HG02610 (cell line): ENCODE measurements at regions not wholly inside any gene's neighbourhood (a gene's known extent, or its start where the extent isn't known, plus 50 kb on each side); places are given as distances from the start of the nearest gene placed in this dataset.
"Not testable (repeated sequence)": the region's sequence is repeated elsewhere in the genome, so short reads cannot be mapped to it uniquely, and the experiment has no call there.

Experiments used
- ATAC-seq: cut with Tn5 transposase; IDR thresholded peaks from one replicate; pipeline ENCODE4 v1.9.1; 2021; ENCODE audit warnings: mild to moderate bottlenecking, moderate library complexity; ENCODE audit not compliant: unreplicated experiment

DNA sequence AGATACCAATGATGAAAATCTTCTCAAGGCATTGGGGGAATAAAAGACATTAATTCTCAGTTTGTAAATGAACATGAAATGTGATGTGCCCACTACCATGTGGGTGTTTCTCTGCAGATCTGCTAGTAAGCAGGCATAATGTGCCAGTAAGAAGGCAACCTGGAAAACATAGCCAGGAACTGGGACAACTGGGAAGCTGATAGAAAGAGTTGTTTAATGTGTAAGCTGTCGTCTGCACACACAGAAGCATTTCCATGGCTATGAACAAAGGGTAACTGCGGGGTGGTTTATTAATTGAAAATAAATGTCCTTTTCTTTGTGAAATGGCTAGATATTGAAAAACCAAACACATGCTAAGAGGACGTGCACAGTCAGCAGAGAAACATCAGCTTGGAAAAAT is 52.0 kb downstream of the ZC3H11B start:
- ATAC-seq: no peak

DNA sequence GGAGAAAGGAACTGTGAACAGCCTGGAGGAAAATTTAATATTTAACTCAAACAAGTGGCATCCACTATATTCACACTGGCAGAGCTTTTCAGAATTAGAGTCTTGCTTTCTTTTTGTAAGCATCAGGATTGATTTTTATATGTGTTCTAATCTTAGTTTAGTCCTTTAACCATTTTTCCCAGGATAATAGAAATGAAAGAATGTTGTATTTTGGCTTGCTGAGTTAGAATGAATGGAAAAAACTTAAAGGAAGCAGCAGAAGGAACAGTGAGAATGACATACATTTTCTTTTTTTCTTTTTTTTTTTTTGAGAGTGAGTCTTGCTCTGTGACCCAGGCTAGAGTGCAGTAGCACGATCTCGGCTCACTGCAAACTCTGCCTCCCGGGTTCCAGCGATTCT is 53.0 kb downstream of the ZC3H11B start:
- ATAC-seq: no peak

DNA sequence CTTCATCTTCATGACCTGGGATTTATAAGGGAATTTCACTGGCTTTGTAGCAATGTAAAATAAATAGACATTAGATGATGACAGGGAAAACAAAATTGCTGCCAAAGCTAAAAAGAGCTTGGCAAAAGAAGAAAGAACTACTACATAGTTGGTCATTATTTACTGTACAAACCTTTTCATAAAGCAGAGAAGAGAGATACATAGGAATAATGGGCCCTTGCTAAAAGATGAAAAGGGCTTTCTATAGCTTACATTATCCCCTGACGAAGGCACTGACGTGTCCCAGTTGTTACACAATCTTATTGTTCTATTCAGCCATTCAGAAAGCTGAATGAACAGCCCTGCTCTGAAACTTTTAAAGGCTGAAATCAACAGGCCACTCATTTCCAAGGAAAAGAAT is 57.1 kb downstream of the ZC3H11B start:
- no peak for ATAC-seq

DNA sequence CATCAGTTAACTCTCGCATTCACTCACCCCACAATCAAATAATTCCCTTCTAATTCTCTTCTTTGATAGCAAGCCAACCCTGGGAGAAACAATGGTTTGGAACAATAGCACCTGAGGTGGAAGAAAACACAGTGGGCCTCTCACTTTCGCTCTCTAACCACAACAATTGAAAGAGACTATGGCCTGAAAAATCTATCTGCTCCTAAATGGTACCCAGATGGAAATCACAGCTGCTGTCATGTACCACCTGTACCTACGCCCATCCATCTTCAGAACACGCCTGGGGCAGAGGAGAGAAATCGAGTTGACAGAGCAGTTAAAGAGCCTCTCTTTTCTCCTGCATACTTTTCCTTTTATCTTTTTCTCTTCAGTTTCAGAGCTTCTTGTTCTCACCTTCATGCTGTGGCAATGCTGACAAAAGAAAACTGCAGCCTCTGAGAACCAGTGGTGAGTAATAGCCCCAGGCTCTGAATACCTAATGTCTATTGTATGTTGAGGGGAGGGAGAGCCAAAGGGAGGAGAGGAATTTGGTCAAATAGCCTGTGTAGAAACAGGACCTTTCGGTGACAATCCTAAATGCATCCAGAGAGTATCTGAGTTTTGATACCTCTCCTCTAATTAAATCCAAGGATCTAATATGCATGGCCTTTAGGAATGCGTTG is 57.7 kb downstream of the ZC3H11B start:
- ATAC-seq: no peak

DNA sequence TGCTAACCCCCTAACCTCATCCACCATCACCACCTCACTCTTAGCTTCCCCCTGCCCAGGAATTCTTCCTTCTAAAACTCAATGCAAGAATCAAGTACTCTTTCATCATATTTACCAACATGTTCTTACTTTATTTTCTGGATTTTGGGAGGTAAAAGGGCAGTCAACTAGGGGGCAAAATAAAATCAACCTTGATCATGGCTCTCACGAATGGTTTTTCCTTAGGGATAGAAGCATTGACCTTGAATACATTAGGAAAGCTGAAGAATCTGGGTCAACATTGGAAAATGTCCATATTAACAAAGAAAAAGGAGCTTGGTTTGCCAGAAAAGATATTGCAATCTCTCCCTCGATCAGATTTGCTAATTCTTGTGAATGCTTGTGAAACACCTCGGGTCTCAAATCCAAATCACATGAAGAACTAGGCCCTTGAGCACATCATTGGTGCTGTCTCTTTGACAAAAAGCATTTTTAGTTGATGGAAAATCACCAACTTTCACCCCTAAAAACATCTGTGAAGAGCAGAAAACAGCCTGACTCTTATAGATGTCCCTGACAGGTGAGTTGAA is 58.9 kb downstream of the ZC3H11B start:
- ATAC-seq: no peak

DNA sequence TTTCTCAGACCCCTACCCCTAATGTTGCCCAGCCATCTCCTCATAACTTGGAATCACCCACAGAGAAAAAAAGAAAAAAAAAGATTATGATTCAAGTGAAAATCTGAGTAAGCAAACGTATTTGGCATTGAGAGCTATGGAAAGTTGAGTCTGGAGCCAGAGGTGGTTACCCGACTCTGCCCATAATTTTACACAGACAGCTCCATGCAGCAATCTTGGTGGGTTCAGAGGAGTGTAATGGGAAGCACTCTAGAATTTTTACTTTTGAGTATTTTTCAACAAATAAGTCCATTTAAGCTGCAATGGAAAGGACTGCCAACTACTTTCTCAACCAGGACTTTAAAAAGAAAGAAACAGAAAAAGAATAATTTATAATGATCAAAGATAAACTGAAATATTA is 62.7 kb downstream of the ZC3H11B start:
- no peak for ATAC-seq

DNA sequence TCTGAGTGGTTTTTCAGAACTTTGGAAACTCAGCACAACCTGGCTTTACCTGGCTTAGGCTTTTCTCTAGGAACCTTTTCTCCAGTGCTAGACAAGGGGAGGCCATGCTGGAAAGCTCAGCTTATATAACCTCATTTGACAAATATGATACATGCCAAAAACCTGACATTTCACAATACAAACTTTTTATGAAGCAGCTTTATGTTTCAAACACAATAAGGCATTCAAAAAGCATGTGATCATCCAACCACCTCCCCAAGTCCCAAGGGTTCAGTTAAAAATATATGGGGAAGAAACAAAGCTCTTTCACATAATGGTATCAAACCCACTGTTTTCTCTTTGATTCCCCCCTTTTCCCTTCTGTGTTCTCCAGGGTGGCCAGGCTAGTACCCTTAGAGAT is 63.7 kb downstream of the ZC3H11B start:
- ATAC-seq: no peak

DNA sequence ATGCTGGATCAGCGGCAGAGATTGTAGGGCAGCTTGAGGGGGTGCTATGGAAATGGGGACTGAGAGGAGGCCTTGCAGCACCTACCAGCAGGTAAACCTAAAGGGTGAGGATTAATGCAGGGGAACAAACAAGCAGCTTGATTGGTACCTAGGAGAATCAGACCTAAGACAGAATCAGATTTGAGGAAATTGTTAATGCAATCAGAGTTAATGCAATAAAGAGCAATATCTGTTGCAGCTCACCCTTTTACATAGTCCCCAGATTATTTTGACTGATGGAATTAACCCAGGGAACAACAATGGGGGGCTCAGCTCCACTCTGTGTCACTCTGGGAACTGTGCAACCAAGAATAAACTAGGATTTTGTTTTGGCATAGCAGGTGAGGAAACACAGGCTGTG is 64.5 kb downstream of the ZC3H11B start:
- ATAC-seq: no peak

DNA sequence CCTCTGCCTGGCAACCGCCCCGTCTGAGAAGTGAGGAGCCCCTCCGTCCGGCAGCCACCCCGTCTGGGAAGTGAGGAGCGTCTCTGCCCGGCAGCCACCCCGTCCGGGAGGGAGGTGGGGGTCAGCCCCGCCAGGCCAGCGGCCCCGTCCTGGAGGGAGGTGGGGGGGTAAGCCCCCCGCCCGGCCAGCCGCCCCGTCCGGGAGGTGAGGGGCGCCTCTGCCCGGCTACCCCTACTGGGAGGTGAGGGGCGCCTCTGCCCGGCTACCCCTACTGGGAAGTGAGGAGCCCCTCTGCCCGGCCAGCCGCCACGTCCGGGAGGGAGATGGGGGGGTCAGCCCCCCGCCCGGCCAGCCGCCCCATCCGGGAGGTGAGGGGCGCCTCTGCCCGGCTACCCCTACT is 67.1 kb downstream of the ZC3H11B start:
- ATAC-seq: not testable (repeated sequence)

DNA sequence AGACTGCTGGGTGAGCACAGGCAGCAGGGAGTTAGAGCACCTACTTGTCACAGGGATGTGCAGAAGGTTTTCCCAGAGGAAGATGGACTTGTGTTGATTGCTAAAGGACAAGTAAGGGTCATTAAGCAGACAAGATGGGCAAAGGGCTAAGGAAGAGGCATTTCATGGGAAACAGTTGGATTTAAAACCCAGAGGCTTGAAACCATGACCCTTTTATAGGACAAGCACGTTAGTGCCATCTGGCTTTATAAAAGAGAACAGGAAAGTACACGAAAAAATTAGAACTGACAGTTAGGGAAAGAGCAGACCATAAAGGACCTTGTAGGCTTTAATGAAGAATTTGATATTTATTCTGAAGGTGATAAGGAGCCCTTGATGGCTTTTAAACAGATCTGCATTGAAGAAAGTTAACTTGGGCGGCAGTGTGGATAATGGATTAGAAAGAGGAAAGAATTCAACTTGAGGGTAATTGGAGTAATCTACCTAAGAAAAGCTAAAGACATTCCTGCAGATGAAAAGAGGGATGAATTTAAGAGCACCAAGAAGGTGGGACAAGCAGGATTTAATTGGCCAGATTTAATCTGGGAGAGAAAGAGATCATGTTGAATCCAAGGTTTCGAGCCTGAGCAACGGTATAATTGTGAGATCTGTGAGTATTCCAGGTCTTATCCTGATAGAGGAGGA is 68.6 kb downstream of the ZC3H11B start:
- ATAC-seq: no peak

DNA sequence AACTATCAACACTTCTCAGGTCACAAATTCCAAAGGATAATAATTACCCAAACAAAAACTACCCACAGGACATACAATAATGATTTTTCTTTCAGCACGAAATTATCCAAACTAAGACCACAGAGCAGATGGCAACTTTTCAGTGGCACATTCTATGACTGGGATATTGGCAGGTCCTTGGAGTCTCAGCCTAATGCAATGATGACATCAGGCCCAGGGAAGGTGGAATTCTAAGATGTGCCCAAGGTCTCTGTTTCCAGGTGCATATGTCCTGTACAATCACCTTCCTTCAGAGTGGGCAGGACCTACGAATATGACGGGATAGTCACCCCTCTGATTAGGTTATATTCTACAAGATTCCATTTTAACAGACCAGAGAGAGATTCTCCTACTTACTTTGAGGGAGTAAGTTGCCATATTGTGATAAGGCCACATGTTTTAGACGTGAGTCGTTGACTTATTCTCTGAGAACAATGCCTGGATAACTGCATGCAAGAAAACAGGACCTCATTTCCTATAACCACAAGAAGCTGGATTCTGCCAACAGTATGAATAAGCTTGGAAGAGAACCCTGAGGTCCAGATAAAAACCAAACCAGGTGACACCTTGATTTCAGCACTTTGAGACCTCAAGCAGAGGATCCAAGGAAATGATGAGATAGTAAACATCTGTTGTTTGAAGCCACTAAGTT is 69.9 kb downstream of the ZC3H11B start:
- ATAC-seq: no peak

DNA sequence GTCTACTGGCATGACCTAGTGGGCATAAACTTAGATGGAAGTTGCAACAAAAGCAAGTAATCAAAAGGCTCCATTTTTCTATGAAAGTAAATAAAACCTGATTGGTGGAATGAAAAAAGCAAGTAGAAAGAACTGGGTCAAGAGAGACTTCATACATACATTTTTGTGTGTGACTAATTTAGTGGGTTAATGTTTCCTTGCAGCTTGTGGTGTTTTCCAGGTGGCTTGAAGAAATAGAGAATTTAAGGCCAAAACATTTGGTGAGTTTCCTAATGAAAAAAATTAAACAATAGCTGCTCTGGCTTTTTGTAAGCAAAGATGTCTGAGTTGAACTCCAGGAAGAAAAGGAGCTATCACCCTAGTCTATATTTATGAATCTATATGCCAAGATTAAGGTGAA is 71.0 kb downstream of the ZC3H11B start:
- ATAC-seq: no peak

DNA sequence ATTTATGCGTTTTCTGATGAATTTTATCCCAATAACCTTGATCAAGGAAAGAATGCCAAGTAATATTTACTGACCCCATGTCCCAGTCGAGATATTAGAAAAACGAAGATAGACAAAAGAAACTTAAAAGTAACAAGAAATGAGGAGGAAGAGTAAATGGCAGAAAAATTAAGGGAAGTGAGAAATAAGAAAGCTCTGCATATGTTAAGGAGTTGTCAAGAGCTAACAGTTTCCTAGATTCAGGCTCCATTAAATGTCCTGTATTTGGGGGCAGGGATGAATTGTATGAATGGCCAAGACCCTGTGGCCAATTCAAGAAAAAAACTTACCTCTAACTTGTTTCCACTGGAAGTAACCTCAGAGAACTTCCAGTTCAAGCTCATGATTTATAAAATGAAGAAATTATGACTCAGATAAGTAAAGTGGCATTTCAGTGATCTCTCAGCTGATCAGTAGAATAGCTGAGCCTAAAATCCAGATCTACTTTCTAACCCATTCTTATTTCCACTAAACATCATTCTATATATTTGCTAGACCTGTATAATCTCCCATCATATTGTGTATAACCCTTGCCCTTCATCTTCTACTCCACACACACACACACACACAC is 73.2 kb downstream of the ZC3H11B start:
- ATAC-seq: no peak

DNA sequence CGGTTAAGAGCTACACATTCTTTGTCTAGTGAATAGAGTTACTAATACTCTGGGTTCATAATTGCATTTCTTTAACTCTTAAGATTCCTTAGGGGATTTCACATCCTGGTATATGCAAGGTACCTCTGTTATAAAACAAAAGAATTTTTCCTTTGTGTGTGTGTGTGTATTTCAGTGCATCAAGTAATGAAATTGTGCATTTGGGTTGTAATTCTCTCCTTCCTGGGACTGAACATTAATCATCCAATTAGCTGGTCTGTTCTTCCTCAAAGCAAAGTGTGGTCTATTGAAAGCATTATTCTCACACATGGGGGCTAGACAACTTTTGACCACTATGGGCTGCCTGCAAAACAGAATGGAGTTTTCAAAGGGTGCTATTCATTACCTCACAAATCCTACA is 74.0 kb downstream of the ZC3H11B start:
- ATAC-seq: no peak

DNA sequence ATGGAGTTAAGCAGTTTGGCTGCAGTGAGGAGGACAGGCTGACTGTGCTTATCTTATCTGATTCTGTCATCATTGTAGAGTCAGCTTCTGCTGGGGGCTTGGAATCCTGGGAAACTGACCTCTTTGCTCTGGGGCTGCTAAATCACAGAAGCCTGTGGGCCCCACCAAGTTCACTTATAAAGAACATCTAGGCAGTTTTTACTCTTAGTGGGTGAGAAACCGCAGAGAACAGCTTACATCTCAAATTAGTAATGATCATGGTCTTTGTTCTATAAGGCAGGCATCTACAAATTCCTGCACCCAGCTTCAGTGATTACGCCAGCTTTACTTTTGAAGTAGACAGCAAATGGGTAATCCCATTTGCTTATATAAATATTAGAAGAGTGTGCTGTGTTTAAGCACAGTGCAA is 75.7 kb downstream of the ZC3H11B start:
- ATAC-seq: no peak

DNA sequence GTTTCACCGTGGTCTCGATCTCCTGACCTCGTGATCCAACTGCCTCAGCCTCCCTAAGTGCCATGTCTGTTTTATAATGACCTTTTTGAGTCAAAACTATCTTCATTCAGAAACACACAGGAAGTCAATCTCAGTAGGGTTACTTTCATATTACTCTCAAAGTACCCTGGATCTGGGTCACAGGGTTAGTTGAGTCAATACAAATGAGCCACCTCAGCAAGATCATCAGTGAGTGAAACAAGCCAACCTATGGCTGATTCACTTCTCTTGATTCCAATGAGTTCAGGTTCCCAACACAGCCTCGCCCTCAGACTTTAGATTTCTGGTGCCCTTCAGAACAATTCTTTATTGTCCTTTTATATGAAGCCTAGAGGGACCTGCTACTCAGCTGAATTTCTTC is 76.9 kb downstream of the ZC3H11B start:
- ATAC-seq: no peak

DNA sequence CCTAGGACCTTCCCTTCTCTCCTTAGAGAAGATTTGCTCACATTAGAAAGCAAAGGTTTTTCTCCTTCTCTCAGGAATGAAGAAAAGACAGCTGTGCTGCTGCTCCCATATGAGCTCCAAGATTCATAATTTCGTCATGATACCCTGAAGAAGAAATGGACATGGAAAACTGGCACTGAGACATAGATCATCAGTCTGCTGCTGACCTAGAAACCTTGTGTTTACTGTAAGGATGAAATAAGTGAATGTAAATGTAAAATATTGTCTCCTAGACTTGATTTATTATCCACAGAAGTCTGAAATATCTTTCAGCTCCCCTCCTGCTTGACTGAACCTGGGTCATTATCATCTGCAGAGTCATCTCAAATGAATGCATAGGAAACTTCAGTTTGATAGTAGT is 77.9 kb downstream of the ZC3H11B start:
- ATAC-seq: no peak

DNA sequence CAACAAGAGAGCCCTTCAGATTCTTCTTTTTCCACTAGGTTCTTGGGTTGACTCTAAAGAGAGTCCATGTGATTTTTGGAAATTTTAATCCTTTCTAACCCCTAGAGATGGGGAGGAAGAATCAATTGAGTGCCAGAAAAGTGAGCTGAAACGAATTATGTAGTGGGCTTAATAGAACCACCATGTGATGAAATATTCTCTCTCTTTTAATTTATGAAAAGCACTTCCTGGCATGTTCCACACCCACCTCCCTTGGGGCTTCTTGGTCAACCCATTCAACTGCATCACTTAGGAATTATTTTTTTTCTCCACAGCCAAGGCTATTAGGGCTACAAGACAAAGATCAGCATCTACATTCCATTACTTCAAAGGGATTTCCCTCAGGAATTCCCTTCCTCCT is 79.6 kb downstream of the ZC3H11B start:
- no peak for ATAC-seq

DNA sequence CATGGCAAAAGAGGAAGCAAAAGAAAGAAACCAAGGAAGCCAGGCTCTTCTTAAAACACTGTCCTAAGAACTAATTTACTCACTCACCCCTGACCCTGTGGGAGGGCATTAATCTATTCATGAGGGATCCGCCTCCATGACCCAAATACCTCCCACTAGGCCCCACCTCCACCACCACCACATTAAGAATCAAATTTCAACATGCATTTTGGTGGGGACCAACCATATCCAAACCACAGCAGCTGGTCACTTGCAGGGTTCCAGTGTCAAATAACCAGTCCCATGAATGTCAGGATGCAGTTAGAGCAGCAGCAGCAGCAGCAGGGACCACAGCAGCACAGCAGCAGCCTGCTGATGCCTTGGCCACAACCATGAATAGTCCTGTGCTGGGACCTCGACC is 83.8 kb downstream of the ZC3H11B start:
- ATAC-seq: no peak

DNA sequence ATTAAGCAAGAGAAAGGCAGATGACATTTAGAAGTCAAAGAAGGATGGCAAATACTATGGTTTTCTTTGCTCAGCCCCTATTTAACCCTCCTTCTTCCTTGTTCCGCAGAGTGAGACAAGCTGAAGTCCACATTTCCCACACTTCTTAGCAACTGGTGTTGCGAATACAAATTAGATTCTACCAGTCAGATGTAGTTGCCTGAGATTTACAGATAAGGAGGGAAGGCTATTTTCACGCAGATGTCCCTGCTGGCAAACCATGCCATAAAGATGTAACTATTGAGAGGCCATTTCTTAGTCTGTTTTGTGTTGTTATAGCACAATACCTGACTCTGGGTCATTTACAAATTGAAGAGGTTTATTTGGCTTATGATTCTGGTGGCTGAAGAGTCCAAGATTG is 84.3 kb downstream of the ZC3H11B start:
- no peak for ATAC-seq

DNA sequence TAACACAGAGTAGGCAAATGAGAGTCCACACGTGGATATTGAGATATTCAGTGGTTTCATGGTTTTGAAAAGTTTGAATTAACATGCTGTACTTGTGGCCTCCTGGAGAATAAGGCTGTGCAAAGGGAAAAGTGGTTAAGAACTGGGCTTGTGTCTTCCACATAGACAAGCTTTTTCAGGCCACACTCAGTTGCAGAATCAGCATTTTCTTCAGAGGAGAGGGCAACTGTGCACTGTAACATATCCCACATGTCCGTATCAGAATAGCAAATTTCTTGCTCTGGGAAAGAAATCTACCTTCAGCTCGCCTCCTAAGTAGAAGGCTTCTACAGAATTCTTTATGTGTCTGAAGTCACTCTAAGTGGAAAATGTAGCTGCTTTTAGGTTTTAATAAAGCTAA is 84.9 kb downstream of the ZC3H11B start:
- ATAC-seq: no peak

DNA sequence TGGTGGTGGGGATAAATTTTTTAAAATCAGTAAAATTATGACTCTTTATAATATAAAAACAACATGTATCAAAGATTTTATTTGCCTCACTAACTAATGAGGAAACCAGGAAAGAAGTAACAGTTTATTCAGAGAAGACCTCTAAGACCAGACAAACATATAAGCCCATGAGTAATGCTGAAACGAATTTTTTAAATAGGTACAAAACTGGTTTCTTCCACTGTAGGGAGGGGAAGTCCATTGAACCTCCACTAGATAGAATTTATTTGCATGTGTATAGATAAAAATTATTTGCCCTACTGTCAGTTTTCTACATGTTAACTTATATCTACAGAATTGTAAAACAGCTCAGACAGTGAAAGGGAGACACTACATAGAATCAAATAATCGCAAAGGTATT is 86.8 kb downstream of the ZC3H11B start:
- peak; percentile 62 for ATAC-seq
